ENCODE measurements at regions not wholly inside any gene's neighbourhood (a gene's known extent, or its start where the extent isn't known, plus 50 kb on each side); places are given as distances from the start of the nearest gene placed in this dataset.

DNA sequence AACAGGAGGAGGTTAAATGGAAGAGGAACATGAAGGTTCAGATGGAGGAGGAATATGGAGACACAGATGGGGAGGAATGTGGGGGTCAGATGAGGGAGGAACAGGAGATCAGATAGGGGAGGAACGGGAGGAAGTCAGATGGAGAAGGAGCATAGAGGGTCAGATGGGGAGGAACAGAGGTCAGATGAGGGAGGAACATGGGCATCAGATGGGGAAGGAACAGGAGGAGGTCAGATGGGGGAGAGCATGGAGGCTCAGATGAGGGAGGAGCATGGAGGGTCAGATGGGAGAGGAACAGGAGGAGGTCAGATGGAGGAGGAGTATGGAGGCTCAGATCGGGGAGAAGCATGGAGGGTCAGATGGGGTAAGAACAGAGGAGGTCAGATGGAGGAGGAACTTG is 290.6 kb downstream of the BMP7 start:
- no peak for DNase-seq

GRCh38 chr20:56976336-56976735 is 290.1 kb downstream of the BMP7 start:
- DNase-seq: no peak

GRCh38 chr20:56978475-56978874 is 288.0 kb downstream of the BMP7 start:
- DNase-seq: no peak

- DNase-seq: no peak
Measured at GRCh38 chr20:56979125-56979524, 287.3 kb downstream of the BMP7 start.

DNA sequence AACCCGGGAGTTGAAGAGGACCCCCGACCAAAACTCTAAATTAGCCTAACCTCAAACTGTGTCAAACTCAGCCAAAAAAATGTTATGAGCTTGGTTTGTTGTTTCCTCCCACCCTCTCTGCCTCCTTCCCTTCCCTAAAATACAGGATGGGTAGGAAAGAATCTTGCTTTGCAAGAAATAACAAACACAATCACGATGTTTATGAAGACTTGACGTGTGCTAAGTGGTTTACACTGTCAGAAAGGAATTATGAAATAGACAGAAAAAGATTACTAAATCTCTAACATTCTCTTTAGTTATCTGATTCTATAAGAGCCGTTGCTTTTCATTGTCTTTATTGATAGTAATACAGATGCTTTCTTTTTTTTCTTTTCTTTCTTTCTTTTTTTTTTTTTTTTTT is 285.1 kb downstream of the BMP7 start:
- no peak for DNase-seq

GRCh38 chr20:56983813-56984212 is 282.6 kb downstream of the BMP7 start:
- no peak for DNase-seq

- DNase-seq: no peak
Measured at GRCh38 chr20:56985066-56985685, 281.3 kb downstream of the BMP7 start.

DNA sequence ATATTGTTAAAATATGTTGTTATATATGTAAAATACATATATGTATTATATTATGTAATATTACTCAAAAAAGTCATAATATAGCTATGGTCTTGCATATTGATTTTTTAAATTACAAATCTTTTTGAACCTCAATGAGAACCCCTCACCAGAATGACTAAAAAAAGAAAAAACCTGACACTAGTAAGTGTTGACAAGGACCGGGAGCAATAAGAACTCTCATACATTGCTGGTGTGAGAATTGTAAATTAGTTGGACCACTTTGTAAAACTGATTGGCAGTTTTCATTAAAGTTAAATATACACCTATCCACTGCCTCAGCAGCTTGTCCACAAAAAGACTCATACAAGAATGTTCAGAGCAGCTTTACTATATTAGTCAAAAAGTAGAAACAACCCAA is 280.0 kb downstream of the BMP7 start:
- DNase-seq: no peak

GRCh38 chr20:56986931-56987720 is 279.3 kb downstream of the BMP7 start:
- no peak for DNase-seq

DNA sequence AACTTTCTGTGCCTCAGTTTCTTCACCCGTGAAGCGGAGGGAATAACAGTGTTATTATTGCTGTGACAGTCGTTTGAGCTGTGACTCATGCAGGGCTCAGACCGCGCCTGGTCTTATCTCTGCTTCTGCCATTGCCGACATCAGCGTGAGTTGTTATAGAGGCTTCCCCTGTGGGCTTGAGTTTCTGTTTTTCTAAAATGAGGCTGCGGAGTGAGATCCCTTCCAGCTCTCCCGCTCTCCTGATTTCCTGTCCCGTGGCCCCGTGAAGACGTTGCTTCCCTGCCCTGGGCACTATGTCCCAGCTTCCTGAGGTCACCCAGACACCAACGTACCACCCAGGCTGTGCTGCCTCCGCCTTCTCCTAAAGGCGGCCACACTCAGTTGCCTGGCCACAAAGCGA is 278.5 kb downstream of the BMP7 start:
- no peak for DNase-seq

GRCh38 chr20:56988446-56988845 is 278.0 kb downstream of the BMP7 start:
- DNase-seq: no peak

- DNase-seq: no peak
Measured at GRCh38 chr20:56989516-56989915, 276.9 kb downstream of the BMP7 start.

DNA sequence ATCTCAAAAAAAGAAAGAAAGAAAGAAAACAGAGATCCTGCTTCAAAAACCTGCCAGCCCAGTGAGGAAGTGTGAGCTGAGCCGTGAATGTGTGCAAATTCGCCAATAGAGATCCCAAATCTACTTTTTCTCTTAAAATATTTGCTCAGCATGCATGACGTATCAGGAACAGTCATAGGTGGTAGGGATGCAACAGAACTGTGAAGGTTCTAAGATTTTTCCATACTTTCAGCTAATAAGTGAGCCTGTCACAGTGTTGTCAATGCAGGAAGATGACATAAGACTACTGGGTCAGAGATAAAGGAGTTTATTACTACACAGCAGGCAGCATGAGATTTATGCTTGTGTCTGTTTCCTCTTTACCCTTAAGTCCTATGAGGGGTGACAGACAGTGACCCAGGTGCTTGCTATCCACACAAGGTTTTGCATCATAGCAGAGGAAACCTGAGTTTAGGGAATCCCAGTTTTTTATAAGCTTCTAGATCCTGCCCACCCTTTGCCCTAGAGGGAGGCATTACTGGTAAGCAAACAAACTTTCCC is 273.4 kb downstream of the BMP7 start:
- DNase-seq: no peak

DNA sequence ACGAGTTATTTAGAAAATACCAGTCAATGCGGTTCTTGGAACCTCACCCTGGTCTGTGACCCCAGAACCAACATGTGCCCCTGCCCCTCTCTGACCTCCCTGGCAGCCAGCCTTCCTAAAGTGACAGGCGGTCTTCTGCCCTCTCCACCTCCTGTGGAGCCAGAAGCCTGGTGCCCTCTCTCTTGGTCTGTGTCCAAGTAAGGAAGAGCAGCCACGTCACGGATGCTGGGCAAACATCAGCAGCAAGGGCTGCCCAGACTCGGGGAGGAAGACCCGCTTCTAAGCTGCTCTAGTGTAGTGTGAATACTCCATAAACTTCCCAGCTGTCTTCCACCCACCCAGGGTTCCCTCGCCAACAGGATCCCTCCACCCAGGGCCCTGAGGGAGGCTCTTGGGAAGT is 272.4 kb downstream of the BMP7 start:
- no peak for DNase-seq

GRCh38 chr20:56995149-56995548 is 271.3 kb downstream of the BMP7 start:
- no peak for DNase-seq

DNA sequence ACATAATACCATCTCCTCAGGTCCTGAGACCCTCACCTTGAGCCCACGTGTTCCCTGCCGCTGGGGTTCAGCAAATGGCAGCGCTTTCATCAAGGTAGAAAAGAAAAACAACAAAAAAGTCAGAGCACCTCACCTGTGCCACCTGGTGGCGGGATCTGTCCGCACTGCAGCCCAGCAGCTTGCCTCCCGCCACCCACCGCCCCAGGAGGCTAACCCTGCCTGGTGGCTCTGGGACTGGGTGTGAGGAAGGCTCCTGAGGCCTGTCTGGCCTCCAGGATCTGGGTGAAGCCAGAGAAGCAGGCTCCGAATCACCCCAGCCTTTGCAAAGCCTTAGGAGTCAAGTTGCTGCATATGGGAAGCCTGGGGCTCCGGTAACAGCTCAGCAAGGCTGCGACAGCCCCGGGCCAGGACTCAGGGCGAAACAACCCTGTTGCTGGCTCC is 270.8 kb downstream of the BMP7 start:
- DNase-seq: no peak

DNA sequence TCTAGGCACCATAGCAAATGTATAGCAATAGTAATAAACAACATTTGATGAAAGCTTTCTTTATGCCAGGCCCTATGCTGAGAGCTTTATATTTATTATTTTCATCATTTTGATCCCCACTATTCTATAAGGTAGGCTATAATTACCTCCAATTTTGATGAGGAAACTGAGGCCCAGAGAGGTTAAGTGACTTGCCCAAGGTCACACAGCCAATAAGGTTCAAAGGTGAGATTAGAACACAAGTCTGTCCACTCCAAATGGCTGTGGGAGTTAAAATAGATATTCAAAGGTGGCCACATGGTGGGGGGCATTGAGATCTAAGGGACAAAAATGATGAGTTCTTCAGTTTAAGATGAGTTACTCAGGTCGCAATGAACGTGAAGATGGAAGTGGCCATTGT is 269.9 kb downstream of the BMP7 start:
- DNase-seq: no peak

DNA sequence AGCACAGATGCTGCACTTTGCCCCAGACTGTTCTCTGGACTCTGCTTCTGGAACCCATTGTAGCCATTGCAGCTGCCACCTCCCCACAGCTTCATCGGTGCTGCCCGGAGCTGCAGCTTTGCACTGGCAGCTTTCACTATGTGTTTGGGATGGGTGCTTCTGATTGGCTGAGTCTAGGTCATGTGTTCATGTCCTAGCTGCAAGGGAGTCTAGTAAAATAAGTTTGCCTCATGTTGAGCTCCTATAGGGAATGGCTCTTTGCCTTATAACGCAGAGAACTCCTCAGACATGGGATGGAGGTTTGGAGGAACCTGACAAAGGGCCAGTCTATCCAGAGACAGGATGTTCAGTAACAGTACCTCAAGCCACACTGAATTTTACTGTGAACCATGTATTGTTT is 268.0 kb downstream of the BMP7 start:
- DNase-seq: no peak

GRCh38 chr20:57000441-57000968 is 265.9 kb downstream of the BMP7 start:
- no peak for DNase-seq

DNA sequence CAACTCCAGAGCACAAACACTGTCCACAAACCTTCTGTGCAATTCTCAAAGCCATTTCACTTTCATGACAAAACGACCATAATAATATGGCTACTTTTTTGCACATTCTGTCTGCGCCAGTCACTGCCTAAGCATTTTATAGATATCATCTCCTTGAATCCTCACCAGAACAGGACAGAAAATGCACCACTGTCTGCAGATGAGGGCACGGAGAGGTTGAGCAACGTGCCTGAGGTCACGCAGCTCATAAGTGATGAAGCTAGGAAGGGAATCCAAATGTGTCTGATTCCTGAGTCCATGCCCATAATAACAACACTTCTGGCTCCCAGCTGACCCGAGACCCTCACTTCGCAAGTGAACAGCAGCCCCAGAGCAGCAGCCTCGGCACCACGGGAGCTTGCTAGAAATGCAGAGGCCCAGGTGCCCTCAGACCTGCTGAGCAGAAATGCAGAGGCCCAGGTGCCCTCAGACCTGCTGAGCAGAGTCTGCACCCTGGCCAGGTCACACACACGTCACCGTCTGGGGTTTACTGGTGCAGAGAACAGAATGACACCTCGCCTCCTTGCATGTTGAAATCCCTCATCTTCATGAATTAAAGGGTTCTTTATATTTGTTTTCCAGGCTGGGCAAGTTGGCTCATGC is 265.2 kb downstream of the BMP7 start:
- no peak for DNase-seq

DNA sequence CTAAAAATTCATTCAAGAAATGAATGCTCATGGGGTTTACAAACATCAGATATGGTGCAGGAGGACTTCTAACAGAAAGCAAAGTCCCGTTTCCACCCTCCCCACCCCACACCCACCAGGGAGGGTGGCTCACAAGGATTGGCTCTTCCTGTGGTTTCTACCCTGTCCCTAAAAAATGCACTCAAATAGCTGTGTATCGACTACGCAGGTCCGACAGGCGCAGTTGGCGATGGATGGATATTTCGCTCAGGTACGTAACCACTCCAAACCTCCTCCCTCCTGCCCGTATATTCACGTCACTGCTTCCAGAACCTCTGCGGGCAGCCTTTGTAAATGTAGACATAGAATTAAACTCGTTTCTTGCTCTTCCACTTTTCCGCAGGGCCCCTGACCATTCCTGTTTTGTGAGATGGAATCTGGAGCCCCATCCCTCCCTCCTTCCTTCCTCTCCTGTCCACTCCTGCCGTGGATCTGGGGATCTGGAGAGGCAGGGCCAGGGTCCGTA is 264.3 kb downstream of the BMP7 start:
- no peak for DNase-seq

DNA sequence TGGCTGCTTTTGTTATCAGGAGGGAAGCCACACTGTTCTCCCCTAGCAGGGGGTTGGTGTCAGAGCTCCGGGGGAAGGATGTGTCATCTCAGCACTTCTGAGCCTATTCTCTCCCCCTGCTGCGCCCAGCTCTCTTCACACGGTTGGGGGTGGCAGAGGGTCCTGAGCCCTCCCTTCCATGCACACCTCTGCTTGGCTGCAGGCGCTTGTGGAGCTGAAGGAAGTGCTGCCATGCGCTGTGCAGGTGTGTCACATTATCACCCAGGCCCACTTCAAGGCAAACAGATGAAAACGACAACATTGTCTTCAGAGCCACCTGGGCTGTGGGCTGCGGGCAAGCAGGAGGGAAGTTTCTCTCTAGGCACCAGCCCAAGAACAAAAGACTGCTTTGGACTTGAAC is 263.4 kb downstream of the BMP7 start:
- no peak for DNase-seq

- no peak for DNase-seq
Measured at GRCh38 chr20:57004416-57004815, 262.0 kb downstream of the BMP7 start.
